OCI-LY3 (cell line): ENCODE measurements at regions not wholly inside any gene's neighbourhood (a gene's known extent, or its start where the extent isn't known, plus 50 kb on each side); places are given as distances from the start of the nearest gene placed in this dataset.

Experiments used
- H2AFZ ChIP-seq: fragments of 200-600, 300-600 bp; shearing (Covaris generic); 2 replicates; pipeline ENCODE4 v1.6.0; 2014; ENCODE audit warnings: antibody characterized with exemption, low read depth, low read length
- H3K27ac ChIP-seq: fragments of 200-600, 300-600 bp; sonication (generic); 2 replicates; pipeline ENCODE4 v1.5.1; 2014; ENCODE audit warnings: mild to moderate bottlenecking, low read length, moderate library complexity, mixed read lengths
- H3K27me3 ChIP-seq: fragments of 200-600, 300-600 bp; sonication (generic); 2 replicates; pipeline ENCODE4 v1.6.1; 2014; ENCODE audit warnings: low read depth, low read length, mixed read lengths
- H3K36me3 ChIP-seq: fragments of 200-600, 300-600 bp; sonication (generic); replicated peaks from 2 replicates; pipeline ENCODE3; 2014; ENCODE audit warnings: low read depth, low read length, mixed read lengths
- H3K4me1 ChIP-seq: fragments of 300-600, 200-600 bp; sonication (generic); 2 replicates; pipeline ENCODE4 v1.6.1; 2014; ENCODE audit warnings: low read length, mixed read lengths
- H3K4me2 ChIP-seq: fragments of 200-600, 300-600 bp; sonication (generic); 2 replicates; pipeline ENCODE4 v1.6.1; 2014; ENCODE audit warnings: low read length, mixed read lengths
- H3K4me3 ChIP-seq: fragments of 300-600, 200-600 bp; sonication (generic); 2 replicates; pipeline ENCODE4 v1.5.1; 2014; ENCODE audit warnings: antibody characterized with exemption, mild to moderate bottlenecking, low read length, moderate library complexity
- H3K79me2 ChIP-seq: fragments of 300-600, 200-600 bp; shearing (Covaris generic); 2 replicates; pipeline ENCODE4 v1.6.1; 2014; ENCODE audit warnings: mild to moderate bottlenecking, low read length, mixed read lengths
- H3K9ac ChIP-seq: fragments of 300-600, 200-600 bp; shearing (Covaris generic); 2 replicates; pipeline ENCODE4 v1.6.0; 2014; ENCODE audit warnings: mild to moderate bottlenecking, low read length, moderate library complexity
- H3K9me3 ChIP-seq: fragments of 200-600, 300-600 bp; shearing (Covaris generic); 2 replicates; pipeline ENCODE4 v1.6.1; 2014; ENCODE audit warnings: low read length, mixed read lengths; ENCODE audit not compliant: insufficient read depth
- H4K20me1 ChIP-seq: fragments of 200-600, 300-600 bp; sonication (generic); 2 replicates; pipeline ENCODE4 v1.6.1; 2016; ENCODE audit warnings: low read length, mixed read lengths; ENCODE audit not compliant: insufficient read depth
- CTCF ChIP-seq: fragments of 200-600, 300-600 bp; sonication (generic); IDR thresholded peaks from 2 replicates; pipeline ENCODE4 v1.5.1; 2014; ENCODE audit warnings: antibody characterized with exemption, low read length, low read depth
- EZH2phosphoT487 ChIP-seq: fragments of 200-600 bp; shearing (Covaris generic); IDR thresholded peaks from 2 replicates; pipeline ENCODE4 v1.6.1; 2018; ENCODE audit warnings: antibody characterized with exemption, mixed run types, low read depth

GRCh38 chr2:234705108-234705507, 208.2 kb upstream of the ARL4C start:
- no peaks in the 10 kb centered on the region for H3K9me3 ChIP-seq
- H3K36me3 ChIP-seq = no peaks in the 10 kb centered on the region
- no peak overlapping the region for H3K4me3 ChIP-seq
- no peaks in the 10 kb centered on the region for H3K4me1 ChIP-seq
- no peak overlapping the region for H3K27ac ChIP-seq
- no peak overlapping the region for H3K9ac ChIP-seq
- H3K79me2 ChIP-seq = no peaks in the 10 kb centered on the region
- no peaks in the 10 kb centered on the region for H4K20me1 ChIP-seq
- TF ChIP-seq CTCF = no peak
- no peak for TF ChIP-seq EZH2phosphoT487
- no peak overlapping the region for H3K4me2 ChIP-seq
- no peak overlapping the region for H2AFZ ChIP-seq
- H3K27me3 ChIP-seq = no peaks in the 10 kb centered on the region

GRCh38 chr2:234703258-234703657, 206.4 kb upstream of the ARL4C start:
- H3K4me2 ChIP-seq = no peak overlapping the region
- no peaks in the 10 kb centered on the region for H3K36me3 ChIP-seq
- no peak overlapping the region for H3K4me3 ChIP-seq
- no peak overlapping the region for H3K9ac ChIP-seq
- H3K4me1 ChIP-seq = no peaks in the 10 kb centered on the region
- TF ChIP-seq CTCF (no peak), EZH2phosphoT487 (no peak)
- H2AFZ ChIP-seq = no peak overlapping the region
- no peaks in the 10 kb centered on the region for H3K9me3 ChIP-seq
- H4K20me1 ChIP-seq = no peaks in the 10 kb centered on the region
- no peaks in the 10 kb centered on the region for H3K27me3 ChIP-seq
- H3K79me2 ChIP-seq = no peaks in the 10 kb centered on the region
- no peak overlapping the region for H3K27ac ChIP-seq

GRCh38 chr2:234702731-234703225, 205.9 kb upstream of the ARL4C start:
- TF ChIP-seq EZH2phosphoT487 (no peak), CTCF (no peak)
- Histone ChIP-seq H3K4me3 (no peak overlapping the region), H3K27me3 (no peaks in the 10 kb centered on the region), H3K27ac (no peak overlapping the region), H3K9me3 (no peaks in the 10 kb centered on the region), H3K9ac (no peak overlapping the region), H3K36me3 (no peaks in the 10 kb centered on the region), H3K4me1 (no peaks in the 10 kb centered on the region), H2AFZ (no peak overlapping the region), H3K79me2 (no peaks in the 10 kb centered on the region), H4K20me1 (no peaks in the 10 kb centered on the region), H3K4me2 (no peak overlapping the region)

GRCh38 chr2:234701841-234702240, 205.0 kb upstream of the ARL4C start:
- H3K4me2 ChIP-seq = no peak overlapping the region
- no peaks in the 10 kb centered on the region for H3K27me3 ChIP-seq
- no peaks in the 10 kb centered on the region for H4K20me1 ChIP-seq
- no peak overlapping the region for H3K4me3 ChIP-seq
- H3K79me2 ChIP-seq = no peaks in the 10 kb centered on the region
- no peaks in the 10 kb centered on the region for H3K4me1 ChIP-seq
- no peak overlapping the region for H3K9ac ChIP-seq
- no peak for TF ChIP-seq EZH2phosphoT487
- H3K27ac ChIP-seq = no peak overlapping the region
- no peak overlapping the region for H2AFZ ChIP-seq
- H3K36me3 ChIP-seq = no peaks in the 10 kb centered on the region
- H3K9me3 ChIP-seq = no peaks in the 10 kb centered on the region

GRCh38 chr2:234701421-234701820, 204.5 kb upstream of the ARL4C start:
- no peaks in the 10 kb centered on the region for H3K36me3 ChIP-seq
- H3K9ac ChIP-seq = no peak overlapping the region
- no peaks in the 10 kb centered on the region for H4K20me1 ChIP-seq
- no peak overlapping the region for H3K27ac ChIP-seq
- no peak overlapping the region for H2AFZ ChIP-seq
- TF ChIP-seq EZH2phosphoT487 (no peak), CTCF (no peak)
- no peaks in the 10 kb centered on the region for H3K4me1 ChIP-seq
- H3K4me3 ChIP-seq = no peak overlapping the region
- H3K27me3 ChIP-seq = no peaks in the 10 kb centered on the region
- no peak overlapping the region for H3K4me2 ChIP-seq
- no peaks in the 10 kb centered on the region for H3K9me3 ChIP-seq
- no peaks in the 10 kb centered on the region for H3K79me2 ChIP-seq
